HCT116 (cell line): ENCODE measurements at regions not wholly inside any gene's neighbourhood (a gene's known extent, or its start where the extent isn't known, plus 50 kb on each side); places are given as distances from the start of the nearest gene placed in this dataset.

ENCODE experiments used
- ATAC-seq: fragments of 200-7000 bp; cut with Tn5 transposase; 2 replicates; pipeline ENCODE4 v1.9.1; 2020; ENCODE audit warnings: mild to moderate bottlenecking, moderate library complexity
- BruUV-seq: library from RNA; stranded (reverse); fragments of 400-500 nt; replicated peaks from 2 replicates; lab custom pipeline; 2021; lab: Mats Ljungman, UMichigan
- CTCF ChIA-PET: fragments of 300-600 bp; sonication (Branson Sonifier 250); formaldehyde crosslinking; loops from one replicate; lab custom pipeline; 2021; ENCODE audit warnings: antibody characterized with exemption; lab: Charles Lee
- POLR2A ChIA-PET: fragments of 300-600, 350-600 bp; sonication (Branson Sonifier 250); formaldehyde crosslinking; loops from one replicate; lab custom pipeline; 2021; ENCODE audit warnings: antibody characterized with exemption; lab: Charles Lee
- RAD21 ChIA-PET, 2 experiments: fragments of 300-600 bp; sonication (Branson Sonifier 250); formaldehyde crosslinking; loops; one replicate each; lab custom pipeline; 2023; ENCODE audit warnings: low total read pairs in 2 of 2; ENCODE audit not compliant: uncharacterized antibody in 2 of 2, unreplicated experiment in 2 of 2, low non-redundant PET in 1 of 2; lab: Charles Lee
- DNase-seq: peaks from one replicate; pipeline ENCODE4 v3.0.0-alpha.2; 2010; ENCODE audit warnings: low read depth, low spot score
- H2AFZ ChIP-seq: fragments of 200-600 bp; shearing (Covaris generic), sonication (generic); 2 replicates; pipeline ENCODE4 v1.6.1; 2017; ENCODE audit warnings: low read depth, mixed run types, mixed read lengths, antibody characterized with exemption, low read length; ENCODE audit not compliant: poor library complexity, severe bottlenecking
- H3K27ac ChIP-seq: 2 replicates; pipeline ENCODE4 v1.5.1; 2012; ENCODE audit warnings: low read depth, low read length
- H3K27me3 ChIP-seq: fragments of 200-600 bp; sonication (generic); 2 replicates; pipeline ENCODE4 v1.6.1; 2016; ENCODE audit warnings: mixed run types, low read length, mixed read lengths; ENCODE audit not compliant: insufficient read depth
- H3K36me3 ChIP-seq, 2 experiments: fragments of 200-500 bp in 1 of 2; fragments of 200-600 bp in 1 of 2; sonication (Bioruptor generic) in 1 of 2; sonication (generic) in 1 of 2; 2 replicates each; pipeline versions ENCODE4 v1.5.1 to v1.6.1; 2014 to 2016; ENCODE audit warnings: low read length in 2 of 2, inconsistent platforms in 1 of 2, mixed read lengths in 1 of 2, mixed run types in 1 of 2; ENCODE audit not compliant: insufficient read depth in 2 of 2, control insufficient read depth in 1 of 2
- H3K4me1 ChIP-seq, 2 experiments: fragments of 200-600 bp in 1 of 2; sonication (generic) in 1 of 2; 2 replicates each; pipeline versions ENCODE4 v1.5.1 to v1.6.1; 2012 to 2017; ENCODE audit warnings: low read length in 2 of 2, inconsistent platforms in 1 of 2, mild to moderate bottlenecking in 1 of 2, mixed read lengths in 1 of 2, mixed run types in 1 of 2, moderate library complexity in 1 of 2; ENCODE audit not compliant: insufficient read depth in 2 of 2, control insufficient read depth in 1 of 2
- H3K4me2 ChIP-seq: fragments of 200-600 bp; sonication (generic); 2 replicates; pipeline ENCODE4 v1.6.1; 2017; ENCODE audit warnings: mixed run types, low read length, mixed read lengths
- H3K4me3 ChIP-seq, 2 experiments: fragments of 200-600 bp in 1 of 2; sonication (generic) in 1 of 2; replicated peaks in 1 of 2; 2 replicates each; pipeline ENCODE4 v1.5.1; 2011 to 2016; ENCODE audit warnings: low read length in 2 of 2, control low read depth in 1 of 2, low read depth in 1 of 2, mild to moderate bottlenecking in 1 of 2, mixed read lengths in 1 of 2, mixed run types in 1 of 2
- H3K79me2 ChIP-seq: fragments of 200-600 bp; sonication (generic); 2 replicates; pipeline ENCODE4 v1.6.1; 2017; ENCODE audit warnings: mild to moderate bottlenecking, mixed run types, low read length, moderate library complexity, mixed read lengths; ENCODE audit not compliant: insufficient read depth
- H3K9ac ChIP-seq: fragments of 200-600 bp; sonication (generic); 2 replicates; pipeline ENCODE4 v1.6.1; 2016; ENCODE audit warnings: low read length, mixed read lengths
- H3K9me2 ChIP-seq: fragments of 200-600 bp; sonication (generic), shearing (Covaris generic); 2 replicates; pipeline ENCODE4 v1.6.1; 2017; ENCODE audit warnings: mixed run types, mild to moderate bottlenecking, moderate library complexity; ENCODE audit not compliant: insufficient read depth
- H3K9me3 ChIP-seq, 2 experiments: fragments of 200-500 bp in 1 of 2; fragments of 200-600 bp in 1 of 2; sonication (Bioruptor generic) in 1 of 2; sonication (generic) in 1 of 2; 2 replicates each; pipeline ENCODE4 v1.6.1; 2014 to 2017; ENCODE audit warnings: low read length in 2 of 2, mixed read lengths in 2 of 2, inconsistent platforms in 1 of 2, low read depth in 1 of 2, mild to moderate bottlenecking in 1 of 2, mixed run types in 1 of 2, moderate library complexity in 1 of 2; ENCODE audit not compliant: control insufficient read depth in 1 of 2, insufficient read depth in 1 of 2
- H4K20me1 ChIP-seq: fragments of 200-600 bp; sonication (generic), shearing (Covaris generic); 2 replicates; pipeline ENCODE4 v1.6.1; 2017; ENCODE audit warnings: mixed run types, mild to moderate bottlenecking, moderate library complexity; ENCODE audit not compliant: insufficient read depth
- CBX3 ChIP-seq: IDR thresholded peaks from 2 replicates; pipeline ENCODE4 v1.6.1; 2012; ENCODE audit warnings: low read depth
- EZH2phosphoT487 ChIP-seq: fragments of 200-600 bp; IDR thresholded peaks from 2 replicates; pipeline ENCODE4 v1.6.1; 2018; ENCODE audit warnings: antibody characterized with exemption, borderline replicate concordance
- FOSL1 ChIP-seq: IDR thresholded peaks from 2 replicates; pipeline ENCODE4 v1.6.1; 2012; ENCODE audit warnings: low read depth
- RAD21 ChIP-seq: IDR thresholded peaks from 2 replicates; pipeline ENCODE4 v1.6.1; 2012; ENCODE audit warnings: low read depth, mild to moderate bottlenecking
- ZNF274 ChIP-seq: fragments of 200-500 bp; sonication (Bioruptor generic); IDR thresholded peaks from 2 replicates; pipeline ENCODE4 v1.6.1; 2014; ENCODE audit warnings: mild to moderate bottlenecking, low read depth, low read length, inconsistent platforms
- intact Hi-C: fragments of 100-400 bp; cut with micrococcal nuclease; formaldehyde crosslinking; loops from 2 replicates; pipeline ENCODE4 v1.10.0; 2022

DNA sequence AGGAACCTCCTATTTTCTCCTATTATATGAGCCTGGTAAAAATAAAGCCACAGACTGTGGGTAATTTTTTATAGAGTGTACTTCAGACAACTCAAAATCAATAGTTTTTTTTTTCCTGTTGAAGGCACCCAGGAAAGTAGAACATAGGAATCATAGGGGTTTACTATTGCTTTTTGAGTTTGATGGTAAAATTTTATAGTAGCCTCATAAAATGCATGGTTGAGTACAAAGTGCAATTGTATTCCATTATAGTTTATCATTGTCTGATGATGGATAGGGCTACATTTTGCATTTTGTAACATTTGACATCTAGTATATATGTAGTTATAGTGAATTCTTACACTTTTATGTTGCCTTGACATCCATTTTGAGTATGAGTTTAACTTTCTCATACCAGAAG is 455.0 kb downstream of the STIM2 start:
- no peak for ATAC-seq
- POLR2A ChIA-PET: no interaction called here

GRCh38 chr4:27316176-27316575 is 455.5 kb downstream of the STIM2 start:
- no peaks in the 10 kb centered on the region for H3K27me3 ChIP-seq
- H4K20me1 ChIP-seq: no peaks in the 10 kb centered on the region
- no peak overlapping the region for H3K9ac ChIP-seq
- H2AFZ ChIP-seq: no peak overlapping the region
- H3K79me2 ChIP-seq: no peaks in the 10 kb centered on the region
- no TSS peak for BruUV-seq
- no peak for DNase-seq
- H3K36me3 ChIP-seq: no peaks in the 10 kb centered on the region
- no peaks in the 10 kb centered on the region for H3K9me2 ChIP-seq
- H3K4me2 ChIP-seq: no peak overlapping the region
- POLR2A ChIA-PET: no interaction called here
- RAD21 ChIA-PET: no interaction called here
- intact Hi-C loops: no loop called here
- no peaks in the 10 kb centered on the region for H3K9me3 ChIP-seq
- no peak overlapping the region for H3K27ac ChIP-seq
- H3K4me3 ChIP-seq: no peak overlapping the region
- CTCF ChIA-PET: interaction anchor here (2.4 to 2.5 kb wide), 2 partner anchors 139 to 268 kb away, joined by 9 to 15 read pairs; no protein-coding TSS in a partner anchor
- no peak for TF ChIP-seq ZNF274
- TF ChIP-seq FOSL1: no peak
- no peak for TF ChIP-seq RAD21
- no peak for ATAC-seq
- H3K4me1 ChIP-seq: no peaks in the 10 kb centered on the region

More for the DNA sequence above, 455.0 kb downstream of the STIM2 start:
- no peak overlapping the region for H3K9ac ChIP-seq
- H3K79me2 ChIP-seq: no peaks in the 10 kb centered on the region
- H4K20me1 ChIP-seq: no peaks in the 10 kb centered on the region
- no peak overlapping the region for H3K4me2 ChIP-seq
- DNase-seq: no peak
- no peaks in the 10 kb centered on the region for H3K4me1 ChIP-seq
- H2AFZ ChIP-seq: no peak overlapping the region
- RAD21 ChIA-PET: no interaction called here
- no peaks in the 10 kb centered on the region for H3K9me2 ChIP-seq
- H3K4me3 ChIP-seq: no peak overlapping the region
- H3K27ac ChIP-seq: no peak overlapping the region
- H3K36me3 ChIP-seq: no peaks in the 10 kb centered on the region
- BruUV-seq: no TSS peak
- TF ChIP-seq CBX3 (no peak), EZH2phosphoT487 (no peak), FOSL1 (no peak)
- TF ChIP-seq, all 23 proteins: peak for 0
- Histone ChIP-seq H3K27me3 (peaks cover 3% of the 10 kb centered on the region; the same call in 1 of the 2 replicates), H3K9me3 (no peaks in the 10 kb centered on the region)
- intact Hi-C loops: no loop called here
- CTCF ChIA-PET: interaction anchor here (2.5 kb wide), 1 partner anchor 268 kb away, joined by 9 read pairs; no protein-coding TSS in a partner anchor
